ENCODE measurements at regions not wholly inside any gene's neighbourhood (a gene's known extent, or its start where the extent isn't known, plus 50 kb on each side); places are given as distances from the start of the nearest gene placed in this dataset.
"Not testable (repeated sequence)": the region's sequence is repeated elsewhere in the genome, so short reads cannot be mapped to it uniquely, and the experiment has no call there.

DNA sequence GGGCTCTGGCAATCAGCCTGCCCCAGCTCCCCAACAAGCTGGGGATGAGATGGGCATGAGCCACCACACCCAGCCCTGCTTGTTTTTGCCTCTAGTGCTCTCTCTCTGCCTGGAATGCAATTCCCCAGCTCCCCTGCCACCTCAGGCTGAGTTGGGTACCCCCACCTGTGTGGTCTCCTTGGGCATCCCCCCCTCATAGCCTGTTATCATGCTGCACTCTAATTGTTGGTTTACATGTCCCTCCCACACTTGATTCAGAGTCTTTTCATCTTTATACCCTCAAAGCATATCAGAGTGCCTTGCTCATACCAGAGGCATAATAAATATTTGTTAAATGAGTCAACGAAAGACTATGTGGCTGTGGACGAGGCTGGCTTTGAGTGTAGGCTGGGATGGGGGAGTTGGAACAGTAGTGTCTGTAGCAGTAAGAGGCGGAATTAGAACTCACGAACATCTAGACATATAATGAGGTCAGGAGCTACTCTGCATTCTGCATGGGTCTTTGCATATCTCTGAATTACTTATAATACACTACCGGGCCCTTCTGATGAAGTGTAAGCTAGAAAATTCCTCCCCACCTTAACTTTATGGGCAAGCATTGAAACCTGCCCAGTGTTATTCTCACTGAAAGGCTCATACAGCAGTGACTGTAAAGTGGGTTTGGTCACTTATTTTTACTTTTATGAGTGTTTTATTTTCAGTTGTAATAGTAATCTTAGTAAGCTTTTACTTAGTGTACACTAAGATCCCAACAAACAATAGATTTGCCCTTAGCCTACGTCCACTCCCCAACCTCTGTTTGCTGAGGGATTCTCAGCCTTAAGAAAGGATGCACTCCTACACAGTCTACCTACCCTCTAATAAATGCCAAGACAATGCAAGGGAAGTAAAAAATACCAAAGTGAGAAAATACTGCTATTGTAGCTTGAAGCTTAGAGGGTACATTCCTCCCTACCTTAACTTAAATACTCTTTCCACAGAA lies 58.7 kb downstream of the EDN1 start:
- peaks cover 17% of the 10 kb centered on the region for H3K9me3 Mint-ChIP-seq

DNA sequence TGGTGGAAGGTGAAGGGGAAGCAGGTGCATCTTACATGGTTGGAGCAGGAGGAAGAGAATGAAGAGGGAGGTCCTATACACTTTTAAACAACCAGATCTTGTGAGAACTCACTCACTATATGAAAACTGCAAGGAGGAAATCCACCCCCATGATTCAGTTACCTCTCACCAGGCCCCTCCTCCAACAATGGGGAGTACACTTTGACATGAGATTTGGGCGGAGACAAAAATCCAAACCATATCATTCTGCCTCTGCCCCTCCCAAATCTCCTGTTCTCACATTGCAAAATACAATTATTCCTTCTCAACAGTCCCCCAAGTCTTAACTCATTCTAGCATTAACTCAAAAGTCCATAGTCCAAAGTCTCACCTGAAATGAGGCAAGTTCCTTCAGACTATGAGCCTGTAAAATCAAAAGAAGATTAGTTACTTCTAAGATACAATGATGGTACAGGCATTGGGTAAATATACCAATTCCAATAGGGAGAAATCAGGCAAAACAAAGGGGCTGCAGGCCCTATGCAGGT lies 60.5 kb downstream of the EDN1 start:
- Mint-ChIP-seq H3K27ac (no peak overlapping the region), H3K4me3 (no peak overlapping the region), H3K27me3 (peaks cover 14% of the 10 kb centered on the region), H3K36me3 (peaks cover 10% of the 10 kb centered on the region), H3K9me3 (peaks cover 17% of the 10 kb centered on the region), H3K4me1 (peaks cover 16% of the 10 kb centered on the region)
- ATAC-seq: no peak

More for the DNA sequence above, 58.7 kb downstream of the EDN1 start:
- Mint-ChIP-seq H3K27me3 (peaks cover 19% of the 10 kb centered on the region), H3K27ac (no peak overlapping the region), H3K36me3 (peaks cover 10% of the 10 kb centered on the region), H3K4me1 (peaks cover under 1% of the 10 kb centered on the region), H3K4me3 (no peak overlapping the region)
- no peak for ATAC-seq

DNA sequence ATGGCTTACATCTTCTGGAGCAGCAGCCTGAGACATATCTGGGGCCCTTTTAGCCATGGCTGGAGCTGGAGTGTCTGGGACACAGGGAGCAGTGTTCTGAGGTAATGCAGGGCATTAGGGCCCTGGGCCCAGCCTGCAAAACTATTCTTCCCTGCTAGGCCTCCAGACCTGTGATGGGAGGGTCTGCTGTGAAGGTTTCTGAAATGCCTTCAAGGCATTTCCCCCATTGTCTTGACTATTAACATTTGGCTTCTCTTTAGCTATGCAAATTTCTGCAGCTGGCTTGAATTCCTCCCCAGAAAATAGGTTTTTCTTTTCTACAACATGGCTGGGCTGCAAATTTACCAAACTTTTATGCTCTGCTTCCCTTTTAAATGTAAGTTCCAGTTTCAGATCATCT lies 61.5 kb downstream of the EDN1 start:
- ATAC-seq: no peak
- peaks cover 17% of the 10 kb centered on the region for H3K9me3 Mint-ChIP-seq

DNA sequence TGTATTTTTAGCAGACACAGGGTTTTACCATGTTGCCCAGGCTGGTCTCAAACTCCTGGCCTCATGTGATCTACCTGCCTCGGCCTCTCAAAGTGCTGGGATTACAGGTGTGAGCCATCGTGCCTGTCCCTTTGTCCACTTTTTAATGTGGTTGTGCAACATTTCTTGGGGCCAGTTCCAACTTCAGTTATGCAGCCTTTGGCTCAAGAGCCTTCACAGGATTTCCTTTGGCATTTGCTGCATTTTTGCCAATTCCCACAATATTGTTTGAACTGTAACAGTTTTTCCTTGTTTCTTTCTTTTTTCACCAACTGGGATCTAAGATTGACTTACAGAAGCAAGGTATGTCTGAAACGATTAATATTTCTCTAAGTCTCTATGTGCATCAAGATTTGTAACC lies 63.6 kb downstream of the EDN1 start:
- Mint-ChIP-seq H3K9me3 (peaks cover 14% of the 10 kb centered on the region), H3K36me3 (peaks cover 10% of the 10 kb centered on the region), H3K27ac (no peak overlapping the region), H3K4me3 (no peak overlapping the region), H3K27me3 (peaks cover 2% of the 10 kb centered on the region), H3K4me1 (peaks cover 25% of the 10 kb centered on the region)
- ATAC-seq: no peak

More for the DNA sequence above, 61.5 kb downstream of the EDN1 start:
- H3K27me3 Mint-ChIP-seq: peaks cover 14% of the 10 kb centered on the region
- H3K27ac Mint-ChIP-seq: no peak overlapping the region
- H3K36me3 Mint-ChIP-seq: peaks cover 10% of the 10 kb centered on the region
- peaks cover 25% of the 10 kb centered on the region for H3K4me1 Mint-ChIP-seq
- H3K4me3 Mint-ChIP-seq: no peak overlapping the region

DNA sequence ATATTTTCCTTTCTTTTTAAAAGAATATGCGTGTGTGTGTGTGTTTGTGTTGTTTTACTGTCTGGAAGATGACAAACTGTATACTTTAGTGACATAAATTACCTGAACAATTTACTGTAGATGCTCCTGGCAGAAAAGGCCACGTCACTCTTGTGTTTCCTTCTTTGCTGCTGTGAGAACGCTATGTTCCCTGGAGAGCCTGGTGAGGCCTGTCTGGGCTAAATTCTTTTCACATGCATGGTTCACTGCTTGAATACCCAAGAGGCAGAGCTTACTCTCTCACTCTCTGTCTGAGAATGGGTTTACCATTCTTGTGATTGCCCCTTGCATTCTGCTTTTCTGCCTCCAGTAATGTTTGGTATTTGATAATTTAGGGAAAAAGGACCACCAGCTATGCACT lies 64.3 kb downstream of the EDN1 start:
- peaks cover 14% of the 10 kb centered on the region for H3K9me3 Mint-ChIP-seq
- H3K27me3 Mint-ChIP-seq: no peaks in the 10 kb centered on the region
- peaks cover 25% of the 10 kb centered on the region for H3K4me1 Mint-ChIP-seq
- no peak overlapping the region for H3K4me3 Mint-ChIP-seq
- peaks cover 10% of the 10 kb centered on the region for H3K36me3 Mint-ChIP-seq
- ATAC-seq: peak; percentile 81
- no peak overlapping the region for H3K27ac Mint-ChIP-seq

DNA sequence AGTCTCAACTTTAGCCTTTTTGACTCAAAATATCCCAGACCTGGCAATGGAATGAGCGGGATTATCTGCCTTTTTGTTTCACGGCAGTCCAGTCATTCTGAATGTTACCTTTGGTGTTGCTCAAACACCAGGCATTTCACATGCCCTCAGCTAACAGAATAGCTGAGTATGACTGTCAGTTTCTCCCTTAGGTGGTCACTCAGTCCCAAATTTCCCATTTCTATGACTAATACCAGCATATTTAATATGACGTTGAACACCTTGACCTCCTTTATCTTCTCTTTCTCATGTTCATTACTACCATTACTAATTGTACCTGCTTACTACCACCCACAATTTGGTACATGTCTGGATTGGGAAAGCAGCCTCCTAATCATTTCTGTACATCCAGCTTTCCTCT lies 65.2 kb downstream of the EDN1 start:
- no peak for ATAC-seq
- Mint-ChIP-seq H3K36me3 (peaks cover 10% of the 10 kb centered on the region), H3K4me1 (peaks cover 25% of the 10 kb centered on the region), H3K27me3 (no peaks in the 10 kb centered on the region), H3K27ac (no peak overlapping the region), H3K9me3 (peaks cover 14% of the 10 kb centered on the region), H3K4me3 (no peak overlapping the region)

DNA sequence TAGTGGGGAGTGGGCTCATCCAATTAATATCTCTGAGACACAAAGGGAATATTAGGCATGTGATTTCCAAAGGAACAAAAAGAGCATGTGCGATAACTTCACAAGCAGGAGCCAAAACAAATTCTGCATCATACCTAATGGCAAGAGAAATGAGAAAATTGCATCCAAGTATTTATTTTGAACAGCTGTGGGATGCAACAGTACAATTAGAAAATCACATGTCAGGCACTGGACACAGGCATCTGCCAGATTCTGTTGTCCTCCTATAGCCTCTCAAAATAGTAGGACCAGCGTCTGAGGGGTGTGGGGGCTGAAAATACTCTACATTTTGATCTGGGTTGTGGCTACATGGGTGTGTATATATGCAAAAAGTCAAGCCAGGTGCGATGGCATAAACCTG lies 66.3 kb downstream of the EDN1 start:
- H3K27ac Mint-ChIP-seq: no peak overlapping the region

DNA sequence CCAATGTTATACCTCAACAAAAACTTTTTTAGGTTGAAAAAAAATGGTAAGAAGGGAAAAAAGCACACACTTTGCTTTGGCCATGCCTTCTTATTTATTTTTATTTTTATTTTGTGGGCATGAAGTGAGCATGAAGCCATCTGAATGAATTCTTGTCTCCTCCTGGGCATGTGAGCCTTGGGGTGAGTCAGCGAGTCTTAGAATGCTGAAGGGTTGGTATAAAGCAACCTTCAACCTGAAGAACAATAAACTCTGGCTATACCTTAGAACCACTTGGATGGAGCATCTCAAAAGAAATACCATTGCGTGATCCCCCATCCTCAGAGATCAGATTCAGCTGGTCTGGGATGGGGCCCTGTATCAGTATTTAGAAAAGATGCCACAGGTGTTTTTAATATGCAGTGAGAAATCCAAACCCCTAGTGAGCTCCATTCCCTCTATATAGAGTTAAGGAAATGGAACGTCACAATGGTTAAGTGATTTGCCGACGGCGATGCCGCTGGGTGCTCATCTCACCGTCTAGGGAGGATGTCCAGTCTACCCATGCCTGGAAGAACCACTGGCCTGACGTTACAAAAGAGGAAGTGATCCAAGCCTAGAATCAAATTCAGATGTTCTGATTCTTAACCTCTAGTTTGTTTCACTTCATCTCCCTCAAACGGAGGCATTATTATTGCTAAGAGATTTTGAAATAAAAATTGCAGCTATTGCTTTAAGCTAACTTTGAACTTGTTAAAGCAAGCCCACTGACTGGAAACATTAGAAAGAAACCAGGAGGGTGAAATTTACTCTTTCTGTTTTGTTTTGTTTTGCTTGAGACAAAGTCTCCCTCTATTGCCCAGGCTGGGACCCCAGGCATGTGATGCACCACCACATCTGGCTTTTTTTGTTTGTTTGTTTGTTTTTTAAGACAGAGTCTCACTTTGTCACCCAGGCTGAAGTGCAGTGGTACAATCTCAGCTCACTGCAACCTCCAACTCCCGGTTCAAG lies 67.1 kb downstream of the EDN1 start:
- no peak overlapping the region for H3K27ac Mint-ChIP-seq
- no peaks in the 10 kb centered on the region for H3K27me3 Mint-ChIP-seq
- ATAC-seq: peak; percentile 92
- H3K4me1 Mint-ChIP-seq: peaks cover 25% of the 10 kb centered on the region
- peaks cover 7% of the 10 kb centered on the region for H3K36me3 Mint-ChIP-seq
- no peak overlapping the region for H3K4me3 Mint-ChIP-seq
- H3K9me3 Mint-ChIP-seq: peaks cover 7% of the 10 kb centered on the region

More for the DNA sequence above, 66.3 kb downstream of the EDN1 start:
- no peak for ATAC-seq
- Mint-ChIP-seq H3K4me3 (no peak overlapping the region), H3K9me3 (peaks cover 11% of the 10 kb centered on the region), H3K36me3 (peaks cover 10% of the 10 kb centered on the region), H3K4me1 (peaks cover 25% of the 10 kb centered on the region), H3K27me3 (no peaks in the 10 kb centered on the region)

DNA sequence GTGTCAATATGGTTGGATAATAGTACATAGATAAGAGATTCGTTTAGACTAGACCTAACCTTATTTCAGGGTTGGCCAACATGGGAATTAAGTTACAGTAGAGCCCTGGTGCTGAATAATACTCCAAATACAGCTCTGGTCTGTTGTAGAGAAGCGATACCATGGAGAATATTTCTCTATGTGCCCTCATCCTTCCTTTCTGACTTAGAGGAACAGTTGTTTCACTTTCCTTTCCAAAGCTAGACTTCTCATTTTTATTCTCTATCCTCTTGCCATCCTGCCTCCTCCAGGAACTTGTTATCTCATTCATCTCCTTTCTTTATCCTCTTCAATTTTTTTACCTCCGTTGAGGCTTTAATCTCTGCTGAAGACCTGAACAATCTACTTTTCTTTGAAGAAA lies 68.9 kb downstream of the EDN1 start:
- Mint-ChIP-seq H3K27me3 (no peaks in the 10 kb centered on the region), H3K36me3 (no peaks in the 10 kb centered on the region), H3K27ac (no peak overlapping the region), H3K4me1 (peaks cover 31% of the 10 kb centered on the region), H3K4me3 (no peak overlapping the region), H3K9me3 (no peaks in the 10 kb centered on the region)
- no peak for ATAC-seq

DNA sequence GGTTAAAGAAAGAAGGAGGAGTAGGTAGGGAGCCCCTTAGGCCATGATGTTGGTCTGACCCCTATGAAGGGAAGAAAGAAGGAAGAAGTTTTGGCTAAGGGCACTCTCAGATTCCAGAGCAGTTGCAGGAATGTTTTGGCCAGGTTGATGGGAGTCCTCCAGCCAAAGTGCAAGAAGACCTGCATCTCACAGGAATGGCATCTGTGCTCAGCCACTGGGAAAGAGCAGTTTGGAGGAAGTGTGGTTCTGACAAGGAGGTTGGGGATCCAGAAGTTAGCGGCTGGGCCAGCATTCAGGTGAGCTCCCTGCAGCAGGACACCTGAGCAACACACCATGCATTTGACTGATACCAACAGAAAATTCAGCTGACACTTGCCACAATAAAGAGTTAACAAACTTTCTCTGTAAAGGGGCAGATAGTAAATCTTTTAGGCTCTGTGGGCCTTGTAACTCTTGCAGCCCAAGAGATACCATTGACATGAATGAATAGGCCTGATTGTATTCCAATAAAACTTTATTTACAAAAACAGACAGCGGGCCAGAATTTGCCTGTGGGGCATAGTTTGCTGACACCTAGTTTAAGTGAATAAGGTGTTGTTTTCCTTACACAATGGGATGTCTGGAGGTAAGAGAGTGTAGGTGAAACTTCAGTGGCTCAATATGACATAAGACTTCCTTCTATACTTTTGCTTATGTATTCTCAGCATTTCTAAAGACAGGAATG lies 71.0 kb downstream of the EDN1 start:
- H3K27me3 Mint-ChIP-seq: no peaks in the 10 kb centered on the region
- ATAC-seq: no peak
- H3K4me1 Mint-ChIP-seq: peaks cover 12% of the 10 kb centered on the region
- H3K36me3 Mint-ChIP-seq: no peaks in the 10 kb centered on the region
- no peak overlapping the region for H3K4me3 Mint-ChIP-seq
- no peak overlapping the region for H3K27ac Mint-ChIP-seq
- H3K9me3 Mint-ChIP-seq: no peaks in the 10 kb centered on the region

DNA sequence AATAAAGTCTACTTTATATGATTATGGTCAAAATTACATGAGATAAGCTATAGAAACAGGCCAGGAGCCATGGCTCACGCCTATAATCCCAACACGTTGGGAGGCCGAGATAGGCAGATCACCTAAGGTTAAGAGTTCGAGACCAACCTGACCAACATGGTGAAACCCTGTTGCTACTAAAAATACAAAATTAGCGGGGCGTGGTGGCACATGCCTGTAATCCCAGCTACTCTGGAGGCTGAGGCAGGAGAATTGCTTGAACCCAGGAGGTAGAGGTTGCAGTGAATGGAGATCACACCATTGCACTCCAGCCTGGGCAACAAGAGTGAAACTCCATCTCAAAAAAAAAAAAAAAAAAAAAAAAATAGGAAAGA lies 73.1 kb downstream of the EDN1 start:
- H3K9me3 Mint-ChIP-seq, H3K36me3 Mint-ChIP-seq, H3K27me3 Mint-ChIP-seq, ATAC-seq, H3K4me3 Mint-ChIP-seq, H3K27ac Mint-ChIP-seq: not testable (repeated sequence)
- H3K4me1 Mint-ChIP-seq: peaks cover 10% of the 10 kb centered on the region

DNA sequence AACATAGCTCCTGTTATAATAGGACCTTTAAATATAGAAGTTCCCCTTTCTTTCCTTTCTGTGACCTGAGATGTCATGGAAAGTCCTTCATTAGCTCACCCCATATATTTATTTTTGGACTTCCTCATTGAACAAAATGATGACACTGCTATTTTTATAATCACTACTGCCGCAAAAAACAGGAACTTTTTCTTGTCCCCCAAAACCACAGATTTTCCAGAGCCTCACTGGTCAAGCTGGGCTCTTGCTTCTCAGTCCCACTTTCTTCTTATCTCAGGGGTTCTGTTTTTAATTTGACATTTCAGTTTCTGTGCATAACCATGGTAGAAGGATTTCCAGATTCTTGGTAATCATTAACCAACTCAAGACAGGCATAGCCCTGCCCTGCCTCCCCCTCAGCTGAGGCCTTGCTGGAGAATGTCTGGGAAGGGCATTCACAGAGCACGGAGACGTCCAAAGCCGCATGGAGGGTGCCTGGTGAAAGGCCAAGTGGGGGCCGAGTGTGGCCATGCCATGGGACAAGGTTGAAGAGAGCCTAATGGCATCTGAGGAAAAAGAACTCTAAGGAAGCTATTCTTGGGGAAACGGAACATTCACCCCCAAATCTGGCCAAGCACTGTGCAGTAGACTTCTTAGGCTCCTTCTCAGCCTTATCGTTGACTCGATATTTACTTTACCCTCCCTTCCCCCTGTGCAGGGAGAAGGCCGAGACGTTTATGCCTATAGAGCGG lies 73.7 kb downstream of the EDN1 start:
- peaks cover 5% of the 10 kb centered on the region for H3K9me3 Mint-ChIP-seq
- peaks cover 16% of the 10 kb centered on the region for H3K4me1 Mint-ChIP-seq
- no peaks in the 10 kb centered on the region for H3K27me3 Mint-ChIP-seq
- no peaks in the 10 kb centered on the region for H3K36me3 Mint-ChIP-seq
- ATAC-seq: peak; percentile 85
- H3K27ac Mint-ChIP-seq: no peak overlapping the region
- peak overlapping the region; percentile 21 for H3K4me3 Mint-ChIP-seq

DNA sequence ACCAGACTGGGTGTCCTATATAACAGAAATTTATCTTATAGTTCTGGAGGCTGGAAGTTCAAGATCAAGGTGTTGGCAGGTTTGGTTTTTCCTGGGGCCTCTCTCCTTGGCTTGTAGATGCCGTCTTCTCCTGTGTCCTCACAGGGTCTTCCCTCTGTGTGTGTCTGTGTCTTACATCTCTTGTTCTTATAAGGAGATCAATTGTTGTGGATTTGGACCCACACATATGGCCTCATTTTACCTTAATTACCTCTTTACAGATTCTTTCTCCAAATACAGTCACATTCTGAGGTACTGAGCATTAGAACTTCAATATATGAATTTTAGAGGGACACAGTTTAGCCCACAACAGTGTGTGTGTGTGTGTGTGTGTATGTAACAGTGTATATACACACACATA lies 74.5 kb downstream of the EDN1 start:
- Mint-ChIP-seq H3K4me1 (peaks cover 17% of the 10 kb centered on the region), H3K4me3 (no peak overlapping the region), H3K9me3 (peaks cover 5% of the 10 kb centered on the region), H3K27me3 (no peaks in the 10 kb centered on the region), H3K27ac (no peak overlapping the region), H3K36me3 (no peaks in the 10 kb centered on the region)
- ATAC-seq: no peak

DNA sequence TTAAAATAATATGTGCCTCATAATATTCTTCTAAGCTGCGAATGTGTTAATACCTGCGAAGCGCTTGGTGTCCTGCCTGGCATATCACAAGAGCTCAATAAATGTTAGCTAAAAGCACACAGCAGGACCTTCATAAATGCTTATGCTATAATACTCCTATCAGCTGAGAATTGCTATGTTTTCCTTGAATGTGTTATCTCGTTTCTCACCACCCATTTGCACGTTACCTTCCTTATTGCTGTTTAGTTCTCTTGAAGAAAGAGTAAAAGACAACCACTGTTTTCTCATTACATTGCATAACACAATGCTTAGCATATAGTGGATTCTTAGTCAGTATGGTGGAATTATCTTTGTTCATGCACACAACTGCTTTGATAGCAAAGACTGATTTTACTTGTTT lies 76.6 kb downstream of the EDN1 start:
- Mint-ChIP-seq H3K27me3 (no peaks in the 10 kb centered on the region), H3K9me3 (peaks cover 5% of the 10 kb centered on the region), H3K36me3 (no peaks in the 10 kb centered on the region), H3K4me1 (peaks cover 34% of the 10 kb centered on the region), H3K27ac (no peak overlapping the region), H3K4me3 (no peak overlapping the region)
- ATAC-seq: no peak

Data from stimulated activated memory B cell treated with anti-CD40 and anti-IgM and Interleukin-4, amounts not matched to agents 10 μg/mL and 1 μg/mL and 100 μg/mL, for 72 hours (primary cell).